ENCODE measurements at regions not wholly inside any gene's neighbourhood (a gene's known extent, or its start where the extent isn't known, plus 50 kb on each side); places are given as distances from the start of the nearest gene placed in this dataset.

- no peak overlapping the region for H2AFZ ChIP-seq (ENCODE audit: low read depth, low read length)
- TF ChIP-seq EZH2 (IDR thresholded peaks at IDR 0.05; ENCODE audit: insufficient read depth, low read length) (no peak), CTCF (IDR thresholded peaks at IDR 0.05; ENCODE audit: insufficient read depth, low read depth, low read length) (no peak)
- Mint-ChIP-seq H3K36me3 (ENCODE audit: low read depth, unreplicated experiment) (no peaks in the 10 kb centered on the region), H3K4me3 (ENCODE audit: unreplicated experiment) (peak overlapping the region; percentile 69), H3K27me3 (ENCODE audit: low read depth, unreplicated experiment) (peaks cover 11% of the 10 kb centered on the region), H3K4me1 (ENCODE audit: low read depth, unreplicated experiment) (no peaks in the 10 kb centered on the region), H3K27ac (ENCODE audit: unreplicated experiment) (no peak overlapping the region), H3K9me3 (ENCODE audit: unreplicated experiment) (peaks cover 20% of the 10 kb centered on the region)
- H3K4me2 ChIP-seq (ENCODE audit: low read length), result no peak overlapping the region
- H3K9ac ChIP-seq (ENCODE audit: low read length), result no peak overlapping the region
- FAIRE-seq (no peak), DNase-seq (ENCODE audit: low read depth) (no peak)
- H3K4me1 ChIP-seq (ENCODE audit: insufficient read depth, low read length), result no peaks in the 10 kb centered on the region
- H3K9me3 ChIP-seq (ENCODE audit: insufficient read depth, low read depth, low read length), result no peaks in the 10 kb centered on the region
- peaks cover 3% of the 10 kb centered on the region for H3K27me3 ChIP-seq (ENCODE audit: insufficient read depth, low read length)
- no peaks in the 10 kb centered on the region for H3K79me2 ChIP-seq (ENCODE audit: insufficient read depth, low read length)
- no peaks in the 10 kb centered on the region for H3K36me3 ChIP-seq (ENCODE audit: insufficient read depth, low read length)
- no peaks in the 10 kb centered on the region for H4K20me1 ChIP-seq (ENCODE audit: insufficient read depth, low read length)
- no peak overlapping the region for H3K27ac ChIP-seq (ENCODE audit: low read depth, low read length)
- no peak overlapping the region for H3K4me3 ChIP-seq (ENCODE audit: insufficient read depth, low read depth, low read length)
These were observed 182.0 kb downstream of the GPX5 start for GRCh38 chr6:28707387-28708282.

DNA sequence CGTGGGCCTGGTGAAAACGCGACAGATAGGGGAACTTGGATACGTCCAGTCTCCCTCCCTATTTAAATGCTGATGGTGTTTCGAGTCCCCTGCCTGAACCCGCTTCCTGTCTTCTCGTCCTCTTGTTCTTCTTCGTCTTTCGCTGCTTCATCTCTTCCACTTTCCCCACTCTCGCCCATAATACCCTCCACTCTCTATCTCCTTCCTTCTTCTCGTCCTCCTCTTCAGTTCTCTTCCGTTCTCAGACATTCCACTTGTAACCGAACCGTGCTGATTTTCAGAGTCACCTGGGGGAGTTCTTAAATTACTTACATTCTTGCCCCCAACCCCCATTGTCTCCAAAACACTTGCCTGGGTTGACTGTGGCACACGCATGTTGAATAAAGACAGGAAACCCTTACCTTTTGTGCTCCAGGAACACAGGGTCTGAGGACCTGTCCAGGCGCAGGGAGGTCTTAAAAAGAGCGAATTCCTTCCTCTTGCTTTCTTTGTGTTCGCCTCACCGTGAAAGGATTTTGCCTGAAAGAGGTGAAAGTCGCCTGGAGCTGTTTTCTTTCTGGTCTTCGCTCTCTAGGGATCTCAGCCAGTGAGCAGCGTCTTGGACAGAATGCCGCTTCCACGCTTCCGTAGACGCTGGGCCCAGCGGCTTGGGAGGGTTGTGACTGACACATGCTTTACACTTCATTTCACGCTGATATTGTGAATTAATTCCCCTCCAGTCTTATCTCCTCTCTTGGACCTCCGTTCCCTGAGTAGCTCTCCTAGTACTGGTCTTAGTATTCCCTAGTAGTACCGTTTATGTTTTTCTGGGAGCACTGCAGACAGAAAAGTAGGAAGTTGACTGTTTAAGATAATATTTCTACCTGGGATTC, 184.0 kb downstream of the GPX5 start:
- no peaks in the 10 kb centered on the region for H3K36me3 Mint-ChIP-seq (ENCODE audit: low read depth, unreplicated experiment)
- Histone ChIP-seq H3K79me2 (ENCODE audit: insufficient read depth, low read length) (no peaks in the 10 kb centered on the region), H3K4me2 (ENCODE audit: low read length) (peak overlapping the region; percentile 79), H3K9me3 (ENCODE audit: insufficient read depth, low read depth, low read length) (no peaks in the 10 kb centered on the region), H2AFZ (ENCODE audit: low read depth, low read length) (peak overlapping the region; percentile 53), H3K4me1 (ENCODE audit: insufficient read depth, low read length) (no peaks in the 10 kb centered on the region), H3K27me3 (ENCODE audit: insufficient read depth, low read length) (peaks cover 3% of the 10 kb centered on the region), H3K27ac (ENCODE audit: low read depth, low read length) (no peak overlapping the region), H3K36me3 (ENCODE audit: insufficient read depth, low read length) (no peaks in the 10 kb centered on the region), H4K20me1 (ENCODE audit: insufficient read depth, low read length) (no peaks in the 10 kb centered on the region), H3K4me3 (ENCODE audit: insufficient read depth, low read depth, low read length) (peak overlapping the region; percentile 29), H3K9ac (ENCODE audit: low read length) (no peak overlapping the region)
- no peaks in the 10 kb centered on the region for H3K4me1 Mint-ChIP-seq (ENCODE audit: low read depth, unreplicated experiment)
- H3K27me3 Mint-ChIP-seq (ENCODE audit: low read depth, unreplicated experiment), result peaks cover 6% of the 10 kb centered on the region
- TF ChIP-seq EZH2 (IDR thresholded peaks at IDR 0.05; ENCODE audit: insufficient read depth, low read length) (no peak), CTCF (IDR thresholded peaks at IDR 0.05; ENCODE audit: insufficient read depth, low read depth, low read length) (no peak)
- H3K4me3 Mint-ChIP-seq (ENCODE audit: unreplicated experiment), result peak overlapping the region; percentile 80
- peak overlapping the region; percentile 21 for H3K27ac Mint-ChIP-seq (ENCODE audit: unreplicated experiment)
- no peak for DNase-seq (ENCODE audit: low read depth)
- FAIRE-seq, result no peak
- peaks cover 20% of the 10 kb centered on the region for H3K9me3 Mint-ChIP-seq (ENCODE audit: unreplicated experiment)
